NB4 (cell line): ENCODE measurements at regions not wholly inside any gene's neighbourhood (a gene's known extent, or its start where the extent isn't known, plus 50 kb on each side); places are given as distances from the start of the nearest gene placed in this dataset.

ENCODE experiments used
- DNase-seq: peaks from one replicate; pipeline ENCODE4 v3.0.0; 2010; ENCODE audit warnings: low read depth
- H3K4me3 ChIP-seq: one replicate; pipeline ENCODE4 v1.5.1; 2011; ENCODE audit warnings: mild to moderate bottlenecking, low read depth, low read length, moderate library complexity
- MYC ChIP-seq: IDR thresholded peaks from 2 replicates; pipeline ENCODE4 v1.6.1; 2011; ENCODE audit warnings: low read depth, low read length
- POLR2A ChIP-seq: IDR thresholded peaks from 2 replicates; pipeline ENCODE4 v1.6.1; 2011; ENCODE audit warnings: mild to moderate bottlenecking; ENCODE audit not compliant: insufficient read length; ENCODE audit errors: extremely low read depth
- TF ChIP-seq, protein P1 (sequence below): IDR thresholded peaks from one replicate; pipeline ENCODE4 v1.5.1; 2012; ENCODE audit warnings: low read depth, low read length
- TF ChIP-seq, protein P2 (sequence below): IDR thresholded peaks from 2 replicates; pipeline ENCODE4 v1.6.1; 2011; ENCODE audit warnings: low read depth, low read length

DNA sequence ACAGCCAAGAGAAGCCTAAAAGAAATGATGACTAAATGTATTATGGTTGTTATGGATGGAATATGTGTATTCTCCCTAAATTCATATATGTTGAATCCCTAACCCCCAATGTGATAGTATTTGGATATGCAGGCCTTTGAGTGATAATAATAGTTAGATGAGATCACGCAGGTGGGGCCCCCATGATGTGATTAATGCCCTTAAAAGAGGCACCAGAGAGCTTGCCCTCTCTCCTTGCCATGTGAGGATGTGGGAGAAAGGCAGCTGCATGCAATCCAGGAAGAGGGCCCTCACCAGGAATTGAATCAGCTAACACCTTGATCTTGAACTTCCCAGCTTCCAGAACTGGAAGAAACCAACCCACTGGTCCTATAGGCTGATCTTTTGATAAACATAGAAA, 190.6 kb upstream of the TCF21 start:
- DNase-seq = no peak
- TF ChIP-seq, protein P1, sequence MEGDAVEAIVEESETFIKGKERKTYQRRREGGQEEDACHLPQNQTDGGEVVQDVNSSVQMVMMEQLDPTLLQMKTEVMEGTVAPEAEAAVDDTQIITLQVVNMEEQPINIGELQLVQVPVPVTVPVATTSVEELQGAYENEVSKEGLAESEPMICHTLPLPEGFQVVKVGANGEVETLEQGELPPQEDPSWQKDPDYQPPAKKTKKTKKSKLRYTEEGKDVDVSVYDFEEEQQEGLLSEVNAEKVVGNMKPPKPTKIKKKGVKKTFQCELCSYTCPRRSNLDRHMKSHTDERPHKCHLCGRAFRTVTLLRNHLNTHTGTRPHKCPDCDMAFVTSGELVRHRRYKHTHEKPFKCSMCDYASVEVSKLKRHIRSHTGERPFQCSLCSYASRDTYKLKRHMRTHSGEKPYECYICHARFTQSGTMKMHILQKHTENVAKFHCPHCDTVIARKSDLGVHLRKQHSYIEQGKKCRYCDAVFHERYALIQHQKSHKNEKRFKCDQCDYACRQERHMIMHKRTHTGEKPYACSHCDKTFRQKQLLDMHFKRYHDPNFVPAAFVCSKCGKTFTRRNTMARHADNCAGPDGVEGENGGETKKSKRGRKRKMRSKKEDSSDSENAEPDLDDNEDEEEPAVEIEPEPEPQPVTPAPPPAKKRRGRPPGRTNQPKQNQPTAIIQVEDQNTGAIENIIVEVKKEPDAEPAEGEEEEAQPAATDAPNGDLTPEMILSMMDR = no peak
- TF ChIP-seq, protein P2, sequence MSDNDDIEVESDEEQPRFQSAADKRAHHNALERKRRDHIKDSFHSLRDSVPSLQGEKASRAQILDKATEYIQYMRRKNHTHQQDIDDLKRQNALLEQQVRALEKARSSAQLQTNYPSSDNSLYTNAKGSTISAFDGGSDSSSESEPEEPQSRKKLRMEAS = no peak
- no peak for TF ChIP-seq MYC
- TF ChIP-seq POLR2A = no peak
- no peak overlapping the region for H3K4me3 ChIP-seq

DNA sequence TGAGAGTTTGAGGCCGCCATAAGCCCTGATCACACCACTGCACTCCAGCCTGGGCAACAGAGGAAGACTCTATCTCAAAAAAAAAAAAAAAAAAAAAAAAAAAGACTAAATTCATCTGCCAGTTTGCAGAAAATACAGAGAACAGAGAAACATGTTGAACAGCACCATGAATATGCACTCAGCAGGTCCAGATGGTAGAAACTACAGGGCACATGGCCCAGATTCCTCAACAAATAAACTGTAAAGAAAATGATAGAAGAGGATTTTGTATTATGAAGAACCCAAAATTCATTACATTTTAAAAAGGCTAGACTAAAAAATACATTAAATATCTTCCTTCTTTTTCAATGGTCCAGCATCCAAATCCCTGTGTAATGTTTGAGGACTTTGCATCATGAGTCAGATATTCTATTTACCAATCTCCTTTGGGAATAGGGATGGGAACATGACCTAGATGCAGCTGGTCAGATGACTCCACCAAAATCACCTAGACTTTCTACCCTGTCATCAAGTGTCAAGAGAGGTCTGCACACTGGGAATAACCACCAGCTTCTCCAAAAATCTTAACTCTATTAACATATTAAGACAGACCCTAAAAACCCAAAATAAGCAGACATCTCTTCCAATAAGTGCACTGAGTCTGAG, 189.1 kb upstream of the TCF21 start:
- no peak overlapping the region for H3K4me3 ChIP-seq
- no peak for DNase-seq
- TF ChIP-seq, protein P1 = no peak
- TF ChIP-seq MYC (no peak), POLR2A (no peak)
- TF ChIP-seq, protein P2 = no peak

DNA sequence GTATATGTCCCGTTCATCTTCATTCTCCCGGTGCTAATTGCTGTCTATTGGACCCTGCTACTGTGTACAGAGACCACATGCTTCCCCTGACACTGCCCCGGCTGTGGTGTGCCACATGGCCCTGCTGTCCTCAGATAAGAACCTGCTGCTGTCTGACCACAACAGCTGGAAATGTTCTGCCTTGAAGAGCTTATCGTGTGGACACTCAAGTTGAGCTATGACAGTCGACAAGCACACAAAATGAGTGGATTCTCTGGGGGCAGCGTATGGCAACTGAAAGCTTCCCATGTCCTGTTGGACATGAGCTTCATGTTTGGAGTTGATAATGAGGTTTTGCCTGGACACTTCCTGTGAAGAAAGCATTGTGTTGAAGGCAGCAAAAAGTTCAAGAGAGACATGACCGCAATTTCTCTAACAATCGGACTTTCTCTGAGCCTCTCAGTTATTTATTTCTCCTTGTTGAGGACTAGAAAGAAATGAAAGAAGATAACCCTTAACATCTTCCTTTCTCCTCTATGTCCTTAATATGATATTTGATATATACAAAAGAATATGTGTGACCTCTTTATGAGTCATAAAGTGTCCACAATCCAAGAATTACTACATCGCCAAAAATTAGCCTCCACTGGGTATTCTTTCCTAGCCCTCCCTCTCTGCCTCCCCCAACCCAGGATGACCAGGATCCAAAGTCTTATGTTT, 187.1 kb upstream of the TCF21 start:
- DNase-seq = peak; percentile 50
- no peak overlapping the region for H3K4me3 ChIP-seq
- TF ChIP-seq MYC (peak; percentile 83), POLR2A (no peak)
- TF ChIP-seq, protein P2 = peak; percentile 91
- TF ChIP-seq, protein P1 = no peak

DNA sequence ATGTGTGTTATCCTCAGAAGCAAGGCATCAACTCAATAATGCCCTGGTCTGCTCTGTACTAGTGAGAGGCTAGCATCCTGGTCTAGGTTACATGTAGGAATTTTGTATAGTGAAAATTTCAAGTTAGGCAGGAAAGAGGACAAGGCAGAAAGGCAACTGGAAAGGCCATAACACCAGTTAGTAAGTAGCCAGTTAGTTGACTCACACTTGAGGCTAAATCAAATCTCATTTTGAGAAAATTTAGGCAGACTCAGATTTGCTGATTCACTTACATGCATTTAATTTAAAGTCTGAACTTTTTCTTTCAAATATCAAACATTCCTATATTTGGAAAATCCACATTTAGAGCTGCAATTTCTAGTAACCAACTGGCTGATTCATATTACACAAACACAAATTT, 184.5 kb upstream of the TCF21 start:
- TF ChIP-seq POLR2A (no peak), MYC (no peak)
- TF ChIP-seq, protein P1 = no peak
- TF ChIP-seq, protein P2 = no peak
- no peak overlapping the region for H3K4me3 ChIP-seq
- DNase-seq = no peak

DNA sequence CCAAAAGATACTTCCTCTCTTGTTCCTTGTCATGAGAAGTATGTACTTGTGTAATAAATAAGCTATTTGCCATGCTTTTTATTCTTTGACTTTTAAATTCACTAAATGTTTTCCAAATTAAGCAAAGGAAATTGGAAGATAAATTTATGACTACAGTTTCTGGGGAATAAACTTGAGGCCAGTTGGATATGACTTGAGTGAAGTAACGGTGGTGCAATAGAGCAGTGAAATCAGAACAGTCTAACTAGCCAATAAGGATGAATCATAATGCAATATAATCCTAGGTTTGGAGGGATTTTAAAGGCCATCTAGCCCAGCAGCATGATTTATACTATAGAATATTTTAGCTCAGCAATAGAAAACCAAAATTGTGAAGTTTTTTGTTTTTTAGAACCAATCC, 183.8 kb upstream of the TCF21 start:
- H3K4me3 ChIP-seq = no peak overlapping the region
- TF ChIP-seq POLR2A = no peak
- TF ChIP-seq, protein P2 = no peak
- TF ChIP-seq, protein P1 = no peak
- TF ChIP-seq MYC = no peak
- no peak for DNase-seq
